ENCODE measurements at regions not wholly inside any gene's neighbourhood (a gene's known extent, or its start where the extent isn't known, plus 50 kb on each side); places are given as distances from the start of the nearest gene placed in this dataset.

GRCh38 chr2:67950919-67951318, 111.9 kb downstream of the C1D start:
- no peaks in the 10 kb centered on the region for H3K9me3 ChIP-seq
- ATAC-seq = no peak
- 23 to 26% methylated on average over 2 of the region's 2 CpGs for WGBS, 2 donors
- intact Hi-C loops (cut with DNase I) = no loop called here
- no peak overlapping the region for H3K4me3 ChIP-seq
- no peak for DNase-seq
- no peak overlapping the region for H3K27ac ChIP-seq
- TF ChIP-seq CTCF (IDR thresholded peaks at IDR 0.05) (no peak), POLR2A (IDR thresholded peaks at IDR 0.05) (no peak)
- no peaks in the 10 kb centered on the region for H3K27me3 ChIP-seq
- no peaks in the 10 kb centered on the region for H3K36me3 ChIP-seq (replicated peaks in 1 of 2; ENCODE audit: insufficient read depth in 1 of 2, low read depth in 2 of 2)
- no peaks in the 10 kb centered on the region for H3K4me1 ChIP-seq

- ATAC-seq = no peak
- Histone ChIP-seq H3K27ac (no peak overlapping the region), H3K36me3 (replicated peaks in 1 of 2; ENCODE audit: insufficient read depth in 1 of 2, low read depth in 2 of 2) (no peaks in the 10 kb centered on the region), H3K4me3 (no peak overlapping the region), H3K27me3 (no peaks in the 10 kb centered on the region), H3K9me3 (no peaks in the 10 kb centered on the region), H3K4me1 (no peaks in the 10 kb centered on the region)
- 78 to 89% methylated on average over 4 of the region's 4 CpGs for WGBS, 2 donors
- intact Hi-C loops (cut with DNase I) = no loop called here
- TF ChIP-seq CTCF (IDR thresholded peaks at IDR 0.05) = no peak
- no peak for TF ChIP-seq POLR2A (IDR thresholded peaks at IDR 0.05)
- no peak for DNase-seq
Measured at GRCh38 chr2:67952066-67952465, 110.7 kb downstream of the C1D start.

GRCh38 chr2:67954093-67954748, 108.6 kb downstream of the C1D start:
- H3K36me3 ChIP-seq (replicated peaks in 1 of 2; ENCODE audit: insufficient read depth in 1 of 2, low read depth in 2 of 2) = no peaks in the 10 kb centered on the region
- H3K27ac ChIP-seq = peak overlapping the region in 2 of 4 donors; percentile 2 to 22
- intact Hi-C loops (cut with DNase I) = no loop called here
- H3K27me3 ChIP-seq = no peaks in the 10 kb centered on the region
- TF ChIP-seq POLR2A (IDR thresholded peaks at IDR 0.05) (no peak), CTCF (IDR thresholded peaks at IDR 0.05) (no peak)
- H3K9me3 ChIP-seq = no peaks in the 10 kb centered on the region
- DNase-seq (peak in 2 of 4 donors; percentile 15 to 31), ATAC-seq (peak; percentile 30)
- no peak overlapping the region for H3K4me3 ChIP-seq
- H3K4me1 ChIP-seq = no peaks in the 10 kb centered on the region
- 15 to 29% methylated on average over 6 of the region's 6 CpGs for WGBS, 2 donors

- TF ChIP-seq POLR2A (IDR thresholded peaks at IDR 0.05) (no peak), CTCF (IDR thresholded peaks at IDR 0.05) (no peak)
- Histone ChIP-seq H3K27me3 (no peaks in the 10 kb centered on the region), H3K4me1 (no peaks in the 10 kb centered on the region), H3K27ac (no peak overlapping the region), H3K4me3 (no peak overlapping the region), H3K36me3 (replicated peaks in 1 of 2; ENCODE audit: insufficient read depth in 1 of 2, low read depth in 2 of 2) (no peaks in the 10 kb centered on the region), H3K9me3 (no peaks in the 10 kb centered on the region)
- DNase-seq (no peak), ATAC-seq (no peak)
- WGBS, 2 donors = 60 to 66% methylated on average over 7 of the region's 7 CpGs
- intact Hi-C loops (cut with DNase I) = no loop called here
Measured at GRCh38 chr2:67955748-67956603, 106.8 kb downstream of the C1D start.

Measured in body of pancreas (tissue), 4 donors.